ENCODE measurements at regions not wholly inside any gene's neighbourhood (a gene's known extent, or its start where the extent isn't known, plus 50 kb on each side); places are given as distances from the start of the nearest gene placed in this dataset.
A peak's percentile ranks its signal among the peaks of the same experiment; 100 is the strongest.
"Not testable (repeated sequence)": the region's sequence is repeated elsewhere in the genome, so short reads cannot be mapped to it uniquely, and the experiment has no call there.

- no peak for DNase-seq
These were observed 491.8 kb upstream of the TBL1XR1 start for GRCh38 chr3:177689077-177689476.

- DNase-seq = no peak
These were observed 492.6 kb upstream of the TBL1XR1 start for GRCh38 chr3:177689869-177690268.

- DNase-seq = no peak
These were observed 493.0 kb upstream of the TBL1XR1 start for GRCh38 chr3:177690306-177690705.

- DNase-seq = no peak
These were observed 495.2 kb upstream of the TBL1XR1 start for GRCh38 chr3:177692304-177692975.

GRCh38 chr3:177693616-177694264 lies 496.5 kb upstream of the TBL1XR1 start:
- DNase-seq = no peak

DNA sequence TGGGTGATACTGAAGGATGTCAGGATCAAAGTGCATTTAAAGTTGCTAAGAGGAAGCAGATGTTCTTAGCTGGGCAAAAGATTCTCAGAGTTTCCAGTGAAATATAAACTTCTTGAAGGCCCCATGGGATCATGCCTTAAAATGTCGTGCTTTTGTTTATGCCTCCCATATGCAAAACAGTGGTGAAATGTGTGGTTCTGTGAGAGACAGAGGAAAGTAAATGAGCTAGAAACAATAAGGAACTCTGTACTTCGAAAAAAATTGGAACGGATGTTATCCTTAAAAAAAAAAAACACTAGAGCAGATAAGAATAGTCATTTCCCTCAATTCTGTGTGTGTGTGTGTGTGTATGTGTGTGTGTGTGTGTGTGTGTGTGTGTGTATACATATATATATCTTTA lies 497.0 kb upstream of the TBL1XR1 start:
- peak; percentile 37 for DNase-seq

GRCh38 chr3:177694951-177695350 lies 497.7 kb upstream of the TBL1XR1 start:
- no peak for DNase-seq

GRCh38 chr3:177700117-177700516 lies 502.8 kb upstream of the TBL1XR1 start:
- no peak for DNase-seq

DNA sequence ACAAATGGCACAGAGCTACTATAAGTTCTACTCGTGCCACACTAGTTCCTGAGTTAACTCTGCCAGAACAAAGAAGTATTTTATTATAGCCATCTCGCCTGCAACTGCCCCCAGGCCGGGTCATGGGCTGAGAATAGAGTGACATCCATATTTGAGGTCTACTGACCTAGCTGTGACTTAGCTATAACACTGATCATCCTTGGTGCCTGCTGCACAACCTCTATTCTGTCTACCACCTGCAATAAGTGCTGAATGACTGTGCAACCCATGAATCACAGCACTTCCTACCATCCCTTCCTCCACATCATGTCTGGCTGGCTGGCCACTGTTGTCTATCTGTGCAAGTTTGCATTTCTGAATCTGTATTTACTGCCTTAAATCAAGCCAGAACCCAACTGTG lies 506.5 kb upstream of the TBL1XR1 start:
- DNase-seq = no peak

GRCh38 chr3:177705976-177706823 lies 508.9 kb upstream of the TBL1XR1 start:
- DNase-seq = no peak

DNA sequence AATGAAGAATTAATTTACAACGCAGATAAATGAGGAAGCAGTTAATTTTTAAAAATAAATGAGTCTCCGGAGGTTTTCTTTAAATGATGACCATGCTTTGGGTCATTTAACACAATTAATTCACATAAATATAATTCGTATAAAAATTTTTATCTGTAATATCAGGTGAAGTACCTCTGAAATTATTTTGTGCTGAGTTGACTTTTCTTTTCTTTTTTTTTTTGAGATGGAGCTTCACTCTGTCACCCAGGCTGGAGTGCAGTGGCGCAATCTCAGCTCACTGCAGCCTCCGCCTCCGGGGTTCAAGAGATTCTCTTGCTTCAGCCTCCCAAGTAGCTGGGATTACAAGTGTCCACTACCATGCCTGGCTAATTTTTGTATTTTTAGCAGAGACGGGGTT lies 512.2 kb upstream of the TBL1XR1 start:
- not testable (repeated sequence) for DNase-seq

- no peak for DNase-seq
These were observed 513.2 kb upstream of the TBL1XR1 start for GRCh38 chr3:177710506-177710905.

- no peak for DNase-seq
These were observed 514.4 kb upstream of the TBL1XR1 start for GRCh38 chr3:177711637-177712036.

GRCh38 chr3:177713928-177714900 lies 516.9 kb upstream of the TBL1XR1 start:
- DNase-seq = no peak

- peak; percentile 82 for DNase-seq
These were observed 517.7 kb upstream of the TBL1XR1 start for GRCh38 chr3:177714945-177715344.

DNA sequence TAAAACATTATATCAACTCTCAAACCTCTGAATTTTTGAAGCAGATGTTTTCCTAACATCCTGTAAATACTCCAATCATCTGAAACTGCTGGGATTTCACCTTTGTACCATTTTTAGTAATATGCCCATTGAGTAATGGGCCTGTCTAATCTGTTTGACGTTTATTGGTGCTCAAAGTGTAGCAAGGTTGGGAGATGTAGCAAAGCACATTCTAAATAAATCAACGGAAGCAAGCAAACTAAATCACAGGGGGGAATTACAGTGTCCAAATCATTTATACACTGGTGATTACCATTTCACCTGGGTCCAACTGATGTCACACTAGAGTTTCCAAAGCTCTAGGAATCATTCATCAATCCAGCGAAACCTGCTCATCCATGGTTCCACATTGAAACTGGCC lies 518.7 kb upstream of the TBL1XR1 start:
- DNase-seq = no peak

- DNase-seq = not testable (repeated sequence)
These were observed 523.6 kb upstream of the TBL1XR1 start for GRCh38 chr3:177720927-177721326.

DNA sequence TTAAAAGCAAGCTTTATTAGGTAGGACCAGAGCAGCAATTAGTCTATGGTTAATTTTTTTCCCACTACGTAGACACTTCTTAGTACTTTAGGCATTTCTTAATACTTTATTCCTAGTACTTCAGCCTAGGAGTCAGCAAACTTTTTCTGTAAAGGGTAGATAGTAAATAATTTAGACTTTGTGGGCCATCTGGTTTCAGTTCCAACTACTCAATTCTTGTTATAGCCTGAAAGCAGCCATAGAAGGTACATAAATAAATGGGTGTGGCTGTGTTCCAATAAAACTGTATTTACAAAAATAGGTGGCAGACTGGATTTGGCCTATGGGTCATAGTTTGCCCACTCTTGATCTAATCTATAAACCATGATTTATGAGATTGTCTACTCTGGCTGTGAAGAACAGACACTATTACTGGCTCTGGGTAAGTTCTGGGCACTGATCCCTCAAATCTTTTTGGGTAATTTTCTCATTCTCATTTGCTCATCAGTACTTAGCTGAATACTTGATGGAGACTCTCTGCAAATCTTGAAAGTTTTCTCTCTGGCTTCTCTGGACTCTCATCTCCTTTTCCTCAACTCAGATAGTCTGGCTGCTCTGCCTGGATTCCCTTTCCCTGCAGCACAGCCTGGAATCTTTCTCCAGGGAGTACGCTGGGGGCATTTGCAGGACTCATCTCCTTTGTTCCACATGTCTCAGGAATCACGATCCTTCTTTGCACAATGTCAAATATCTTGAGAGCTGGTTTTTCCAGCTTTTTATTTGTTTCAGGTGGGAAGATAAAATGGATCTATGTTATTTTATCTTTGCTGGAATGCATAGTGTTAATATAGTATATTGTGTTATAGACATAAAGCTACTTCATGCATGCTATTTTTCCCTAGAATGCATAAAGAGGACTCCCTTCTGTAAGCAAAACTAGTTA lies 524.8 kb upstream of the TBL1XR1 start:
- peak; percentile 51 for DNase-seq

DNA sequence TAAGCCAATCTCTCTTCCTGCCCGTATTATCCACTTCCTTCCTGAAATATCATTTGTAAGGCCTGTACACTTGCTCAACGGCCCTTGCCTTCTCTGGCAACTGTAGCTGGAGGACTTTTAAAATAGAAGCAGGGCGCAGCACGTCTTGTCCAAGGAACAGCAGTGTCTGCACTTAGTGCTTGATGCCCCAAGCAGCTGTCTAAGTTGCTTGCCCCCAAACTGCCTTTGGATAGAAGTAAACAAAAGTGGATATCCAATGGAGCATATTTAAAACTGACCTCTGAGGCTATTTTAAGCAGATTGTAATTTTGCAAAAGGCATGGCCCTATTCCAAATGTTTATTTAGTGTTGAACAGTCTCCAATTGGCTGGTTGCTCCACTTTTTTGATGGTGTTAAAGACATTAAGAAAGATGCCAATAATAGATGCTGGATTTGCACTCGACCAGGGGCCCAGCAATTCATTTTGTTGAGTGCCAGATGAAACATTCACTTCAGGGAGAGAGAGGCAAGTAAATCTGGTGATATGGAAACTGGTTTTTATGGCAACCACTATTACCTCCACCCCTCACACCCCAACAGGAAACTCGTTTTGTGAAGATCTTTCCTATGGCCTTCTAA lies 526.8 kb upstream of the TBL1XR1 start:
- peak; percentile 88 for DNase-seq

GRCh38 chr3:177725165-177725564 lies 527.9 kb upstream of the TBL1XR1 start:
- DNase-seq = peak; percentile 76

DNA sequence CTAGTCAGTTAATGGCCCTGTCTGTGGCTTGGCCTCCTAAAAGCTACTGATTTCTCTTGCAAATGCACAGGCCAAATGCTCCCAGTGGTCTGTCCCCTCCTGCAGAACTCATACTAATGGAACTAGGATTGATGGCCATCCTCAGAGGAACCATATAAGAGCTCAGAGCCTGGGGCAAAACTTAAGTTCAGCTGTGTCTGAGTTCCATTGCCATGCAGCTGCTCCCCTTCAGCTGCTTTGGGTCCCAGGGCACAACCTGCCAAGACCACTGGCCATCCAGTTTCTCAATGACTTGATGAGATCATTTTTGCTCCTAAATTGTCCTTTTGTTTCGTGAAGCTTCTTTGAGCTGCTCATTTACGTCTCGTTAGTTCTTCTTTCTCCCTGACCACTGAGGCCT lies 529.5 kb upstream of the TBL1XR1 start:
- DNase-seq = peak; percentile 42
